HG03354 (cell line): ENCODE measurements at regions not wholly inside any gene's neighbourhood (a gene's known extent, or its start where the extent isn't known, plus 50 kb on each side); places are given as distances from the start of the nearest gene placed in this dataset.

Experiments
- ATAC-seq: cut with Tn5 transposase; IDR thresholded peaks from one replicate; pipeline ENCODE4 v1.9.1; 2021; ENCODE audit warnings: mild to moderate bottlenecking; ENCODE audit not compliant: unreplicated experiment, poor library complexity, severe bottlenecking

GRCh38 chr13:91155512-91156114 lies 191.9 kb upstream of the MIR17HG start:
- no peak for ATAC-seq

- no peak for ATAC-seq
Observed at GRCh38 chr13:91157273-91158016, 190.0 kb upstream of the MIR17HG start.

GRCh38 chr13:91158017-91158395 lies 189.5 kb upstream of the MIR17HG start:
- no peak for ATAC-seq

GRCh38 chr13:91162180-91162579 lies 185.3 kb upstream of the MIR17HG start:
- no peak for ATAC-seq

GRCh38 chr13:91162589-91162988 lies 184.9 kb upstream of the MIR17HG start:
- no peak for ATAC-seq

GRCh38 chr13:91165758-91166157 lies 181.7 kb upstream of the MIR17HG start:
- ATAC-seq, result no peak

GRCh38 chr13:91166714-91167511 lies 180.6 kb upstream of the MIR17HG start:
- ATAC-seq, result no peak

- ATAC-seq, result no peak
Observed at GRCh38 chr13:91167706-91168385, 179.6 kb upstream of the MIR17HG start.

- ATAC-seq, result no peak
Observed at GRCh38 chr13:91168386-91168711, 179.1 kb upstream of the MIR17HG start.

GRCh38 chr13:91169321-91170050 lies 178.0 kb upstream of the MIR17HG start:
- ATAC-seq, result no peak

GRCh38 chr13:91172160-91172559 lies 175.3 kb upstream of the MIR17HG start:
- ATAC-seq, result no peak

- no peak for ATAC-seq
Observed at GRCh38 chr13:91174886-91175501, 172.5 kb upstream of the MIR17HG start.

GRCh38 chr13:91178099-91178498 lies 169.4 kb upstream of the MIR17HG start:
- ATAC-seq, result no peak

- ATAC-seq, result no peak
Observed at GRCh38 chr13:91181892-91182291, 165.6 kb upstream of the MIR17HG start.

GRCh38 chr13:91184244-91184926 lies 163.1 kb upstream of the MIR17HG start:
- no peak for ATAC-seq

GRCh38 chr13:91185294-91185863 lies 162.1 kb upstream of the MIR17HG start:
- ATAC-seq, result no peak

GRCh38 chr13:91187522-91187921 lies 160.0 kb upstream of the MIR17HG start:
- no peak for ATAC-seq

- no peak for ATAC-seq
Observed at GRCh38 chr13:91189506-91189905, 158.0 kb upstream of the MIR17HG start.
